ENCODE measurements at regions not wholly inside any gene's neighbourhood (a gene's known extent, or its start where the extent isn't known, plus 50 kb on each side); places are given as distances from the start of the nearest gene placed in this dataset.

GRCh38 chr2:47990503-47990902 lies 84.2 kb upstream of the FBXO11 start:
- TF ChIP-seq, protein P1, sequence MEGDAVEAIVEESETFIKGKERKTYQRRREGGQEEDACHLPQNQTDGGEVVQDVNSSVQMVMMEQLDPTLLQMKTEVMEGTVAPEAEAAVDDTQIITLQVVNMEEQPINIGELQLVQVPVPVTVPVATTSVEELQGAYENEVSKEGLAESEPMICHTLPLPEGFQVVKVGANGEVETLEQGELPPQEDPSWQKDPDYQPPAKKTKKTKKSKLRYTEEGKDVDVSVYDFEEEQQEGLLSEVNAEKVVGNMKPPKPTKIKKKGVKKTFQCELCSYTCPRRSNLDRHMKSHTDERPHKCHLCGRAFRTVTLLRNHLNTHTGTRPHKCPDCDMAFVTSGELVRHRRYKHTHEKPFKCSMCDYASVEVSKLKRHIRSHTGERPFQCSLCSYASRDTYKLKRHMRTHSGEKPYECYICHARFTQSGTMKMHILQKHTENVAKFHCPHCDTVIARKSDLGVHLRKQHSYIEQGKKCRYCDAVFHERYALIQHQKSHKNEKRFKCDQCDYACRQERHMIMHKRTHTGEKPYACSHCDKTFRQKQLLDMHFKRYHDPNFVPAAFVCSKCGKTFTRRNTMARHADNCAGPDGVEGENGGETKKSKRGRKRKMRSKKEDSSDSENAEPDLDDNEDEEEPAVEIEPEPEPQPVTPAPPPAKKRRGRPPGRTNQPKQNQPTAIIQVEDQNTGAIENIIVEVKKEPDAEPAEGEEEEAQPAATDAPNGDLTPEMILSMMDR (IDR thresholded peaks at IDR 0.05) = no peak
- TF ChIP-seq EP300 (IDR thresholded peaks at IDR 0.05) (no peak), POLR2A (IDR thresholded peaks at IDR 0.05) (no peak)

Data from ovary (tissue), 3 donors.